Ishikawa (cell line): ENCODE measurements at regions not wholly inside any gene's neighbourhood (a gene's known extent, or its start where the extent isn't known, plus 50 kb on each side); places are given as distances from the start of the nearest gene placed in this dataset.

Experiments used
- CEBPB ChIP-seq: IDR thresholded peaks from 2 replicates; pipeline ENCODE4 v1.6.1; 2012
- CREB1 ChIP-seq: IDR thresholded peaks from 2 replicates; pipeline ENCODE4 v1.6.1; 2012; ENCODE audit warnings: low read depth
- EGR1 ChIP-seq: IDR thresholded peaks from 2 replicates; pipeline ENCODE4 v1.6.1; 2012
- EP300 ChIP-seq: IDR thresholded peaks from 2 replicates; pipeline ENCODE4 v1.6.1; 2012; ENCODE audit warnings: borderline replicate concordance
- FOXM1 ChIP-seq: IDR thresholded peaks from 2 replicates; pipeline ENCODE4 v1.6.1; 2012; ENCODE audit warnings: low read depth, borderline replicate concordance
- NFIC ChIP-seq: IDR thresholded peaks from 2 replicates; pipeline ENCODE4 v1.6.1; 2012
- RAD21 ChIP-seq: IDR thresholded peaks from 2 replicates; pipeline ENCODE4 v1.6.1; 2012; ENCODE audit warnings: low read depth
- TAF1 ChIP-seq: IDR thresholded peaks from 2 replicates; pipeline ENCODE4 v1.6.1; 2012; ENCODE audit warnings: low read depth, mild to moderate bottlenecking
- TCF12 ChIP-seq: IDR thresholded peaks from 2 replicates; pipeline ENCODE4 v1.6.1; 2012; ENCODE audit warnings: low read depth
- TEAD4 ChIP-seq: IDR thresholded peaks from 2 replicates; pipeline ENCODE4 v1.6.1; 2012
- YY1 ChIP-seq: IDR thresholded peaks from 2 replicates; pipeline ENCODE4 v1.6.1; 2012; ENCODE audit warnings: low read depth
- ZBTB7A ChIP-seq: IDR thresholded peaks from 2 replicates; pipeline ENCODE4 v1.6.1; 2012; ENCODE audit warnings: low read depth
- TF ChIP-seq, protein P1 (sequence below): IDR thresholded peaks from 2 replicates; pipeline ENCODE4 v1.6.1; 2012
- TF ChIP-seq, protein P2 (sequence below): IDR thresholded peaks from 2 replicates; pipeline ENCODE4 v1.6.1; 2012; ENCODE audit warnings: low read depth, mild to moderate bottlenecking
- TF ChIP-seq, protein P3 (sequence below): IDR thresholded peaks from 2 replicates; pipeline ENCODE4 v1.6.1; 2012

DNA sequence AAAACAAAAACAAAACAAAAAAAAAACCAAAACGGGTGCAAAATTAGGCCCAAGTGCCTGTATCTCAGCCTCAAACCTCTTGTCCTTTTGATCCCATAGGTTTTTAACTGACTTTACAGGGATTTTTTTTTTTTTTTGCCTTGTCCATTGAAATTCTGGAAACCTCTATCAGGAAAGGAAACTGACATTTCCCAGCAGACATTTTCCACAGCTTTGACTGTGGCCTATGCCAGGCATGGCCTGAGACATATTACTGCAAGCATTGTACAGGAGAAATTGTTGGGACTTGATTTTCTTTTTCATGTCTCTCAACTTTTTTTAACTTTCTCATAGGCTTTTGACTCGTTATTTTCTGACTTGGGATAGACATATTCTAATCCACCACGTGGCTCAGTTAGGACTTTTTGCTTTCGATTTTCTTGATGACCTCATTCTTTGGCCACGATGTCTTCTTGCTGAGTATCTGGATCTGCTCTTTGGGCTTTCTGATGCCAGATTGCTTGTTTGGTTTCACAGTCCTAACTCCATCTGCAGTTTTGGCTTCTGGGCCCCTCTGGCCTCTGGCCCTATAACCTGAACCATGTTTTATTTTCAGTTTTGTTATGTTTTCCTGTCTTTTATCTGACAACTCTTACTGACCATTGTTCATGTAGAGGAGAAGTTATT is 336.1 kb upstream of the C11orf87 start:
- no peak for TF ChIP-seq FOXM1
- no peak for TF ChIP-seq TCF12
- TF ChIP-seq, protein P1, sequence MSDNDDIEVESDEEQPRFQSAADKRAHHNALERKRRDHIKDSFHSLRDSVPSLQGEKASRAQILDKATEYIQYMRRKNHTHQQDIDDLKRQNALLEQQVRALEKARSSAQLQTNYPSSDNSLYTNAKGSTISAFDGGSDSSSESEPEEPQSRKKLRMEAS, result no peak
- TF ChIP-seq TAF1, result no peak
- no peak for TF ChIP-seq EP300
- no peak for TF ChIP-seq EGR1
- TF ChIP-seq, protein P2, sequence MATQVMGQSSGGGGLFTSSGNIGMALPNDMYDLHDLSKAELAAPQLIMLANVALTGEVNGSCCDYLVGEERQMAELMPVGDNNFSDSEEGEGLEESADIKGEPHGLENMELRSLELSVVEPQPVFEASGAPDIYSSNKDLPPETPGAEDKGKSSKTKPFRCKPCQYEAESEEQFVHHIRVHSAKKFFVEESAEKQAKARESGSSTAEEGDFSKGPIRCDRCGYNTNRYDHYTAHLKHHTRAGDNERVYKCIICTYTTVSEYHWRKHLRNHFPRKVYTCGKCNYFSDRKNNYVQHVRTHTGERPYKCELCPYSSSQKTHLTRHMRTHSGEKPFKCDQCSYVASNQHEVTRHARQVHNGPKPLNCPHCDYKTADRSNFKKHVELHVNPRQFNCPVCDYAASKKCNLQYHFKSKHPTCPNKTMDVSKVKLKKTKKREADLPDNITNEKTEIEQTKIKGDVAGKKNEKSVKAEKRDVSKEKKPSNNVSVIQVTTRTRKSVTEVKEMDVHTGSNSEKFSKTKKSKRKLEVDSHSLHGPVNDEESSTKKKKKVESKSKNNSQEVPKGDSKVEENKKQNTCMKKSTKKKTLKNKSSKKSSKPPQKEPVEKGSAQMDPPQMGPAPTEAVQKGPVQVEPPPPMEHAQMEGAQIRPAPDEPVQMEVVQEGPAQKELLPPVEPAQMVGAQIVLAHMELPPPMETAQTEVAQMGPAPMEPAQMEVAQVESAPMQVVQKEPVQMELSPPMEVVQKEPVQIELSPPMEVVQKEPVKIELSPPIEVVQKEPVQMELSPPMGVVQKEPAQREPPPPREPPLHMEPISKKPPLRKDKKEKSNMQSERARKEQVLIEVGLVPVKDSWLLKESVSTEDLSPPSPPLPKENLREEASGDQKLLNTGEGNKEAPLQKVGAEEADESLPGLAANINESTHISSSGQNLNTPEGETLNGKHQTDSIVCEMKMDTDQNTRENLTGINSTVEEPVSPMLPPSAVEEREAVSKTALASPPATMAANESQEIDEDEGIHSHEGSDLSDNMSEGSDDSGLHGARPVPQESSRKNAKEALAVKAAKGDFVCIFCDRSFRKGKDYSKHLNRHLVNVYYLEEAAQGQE, result no peak
- TF ChIP-seq RAD21, result no peak
- TF ChIP-seq, protein P3, sequence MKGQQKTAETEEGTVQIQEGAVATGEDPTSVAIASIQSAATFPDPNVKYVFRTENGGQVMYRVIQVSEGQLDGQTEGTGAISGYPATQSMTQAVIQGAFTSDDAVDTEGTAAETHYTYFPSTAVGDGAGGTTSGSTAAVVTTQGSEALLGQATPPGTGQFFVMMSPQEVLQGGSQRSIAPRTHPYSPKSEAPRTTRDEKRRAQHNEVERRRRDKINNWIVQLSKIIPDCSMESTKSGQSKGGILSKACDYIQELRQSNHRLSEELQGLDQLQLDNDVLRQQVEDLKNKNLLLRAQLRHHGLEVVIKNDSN, result no peak
- no peak for TF ChIP-seq TEAD4
- TF ChIP-seq CEBPB, result no peak
- no peak for TF ChIP-seq ZBTB7A
- no peak for TF ChIP-seq NFIC
- no peak for TF ChIP-seq CREB1
- TF ChIP-seq YY1, result no peak

DNA sequence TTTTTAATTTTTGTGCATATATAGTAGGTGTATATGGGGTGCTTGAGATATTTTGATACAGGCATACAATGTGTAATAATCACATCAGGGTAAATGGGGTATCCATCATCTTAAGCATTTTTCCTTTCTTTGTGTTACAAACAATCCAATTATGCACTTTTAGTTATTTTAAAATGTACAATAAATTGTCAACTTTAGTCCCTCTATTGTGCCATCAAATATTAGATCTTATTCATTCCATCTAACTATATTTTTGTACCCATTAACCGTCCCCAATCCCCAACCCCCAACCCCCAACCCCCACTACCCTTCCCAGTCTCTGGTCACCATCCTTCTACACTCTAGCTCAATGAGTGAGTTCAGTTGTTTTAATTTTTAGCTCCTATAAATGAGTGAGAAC is 335.1 kb upstream of the C11orf87 start:
- TF ChIP-seq TEAD4 (no peak), FOXM1 (no peak), YY1 (no peak), CREB1 (no peak), EP300 (no peak), TAF1 (no peak), ZBTB7A (no peak), CEBPB (no peak), NFIC (no peak), EGR1 (no peak), TCF12 (no peak), RAD21 (no peak)
- TF ChIP-seq, protein P3, result no peak
- TF ChIP-seq, protein P1, result no peak
- TF ChIP-seq, protein P2, result no peak

DNA sequence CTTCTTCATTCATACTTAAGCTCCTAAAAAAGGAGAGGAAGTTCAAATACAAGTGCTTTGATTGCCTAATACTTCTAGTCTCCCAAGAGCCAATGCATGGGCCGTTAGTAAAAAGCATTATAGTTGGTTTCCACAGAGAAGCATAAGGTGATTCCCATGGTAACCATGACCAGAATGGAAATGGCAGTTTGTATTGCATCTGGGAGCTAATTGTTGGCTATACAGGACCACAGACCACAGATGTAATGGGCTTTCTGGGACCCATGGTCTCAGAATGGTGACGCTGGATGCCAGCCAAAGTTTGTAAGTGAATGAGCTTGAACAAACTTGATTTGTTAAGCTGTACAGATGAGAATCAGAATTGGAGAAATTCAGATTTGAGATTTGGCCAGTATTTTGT is 333.9 kb upstream of the C11orf87 start:
- TF ChIP-seq, protein P2, result no peak
- TF ChIP-seq TCF12 (no peak), CEBPB (no peak)
- TF ChIP-seq, protein P1, result no peak
- TF ChIP-seq, protein P3, result no peak

DNA sequence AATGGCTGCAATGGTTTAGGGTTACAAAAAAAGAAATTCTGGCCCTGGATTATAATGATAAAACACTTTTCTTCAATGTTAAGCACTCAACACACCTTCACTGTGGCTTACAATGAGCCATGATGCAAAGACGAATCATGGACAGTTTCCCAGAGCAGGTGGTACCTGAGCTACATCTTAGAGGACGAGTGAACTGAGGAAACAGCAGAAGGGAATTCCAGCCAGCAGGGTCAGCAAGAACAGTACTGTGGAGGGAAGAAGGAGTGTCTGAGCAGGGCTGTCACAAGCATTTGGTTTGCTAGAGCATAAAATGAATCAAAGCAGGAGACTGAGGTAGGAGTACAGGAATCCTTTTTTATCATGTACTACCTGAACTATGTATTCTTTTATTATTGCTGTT is 332.8 kb upstream of the C11orf87 start:
- TF ChIP-seq ZBTB7A, result no peak
- TF ChIP-seq FOXM1, result no peak
- TF ChIP-seq EGR1, result no peak
- no peak for TF ChIP-seq TAF1
- no peak for TF ChIP-seq RAD21
- no peak for TF ChIP-seq YY1
- TF ChIP-seq NFIC, result no peak
- TF ChIP-seq, protein P2, result no peak
- TF ChIP-seq CEBPB, result no peak
- no peak for TF ChIP-seq EP300
- TF ChIP-seq, protein P3, result no peak
- TF ChIP-seq, protein P1, result no peak
- TF ChIP-seq CREB1, result no peak
- TF ChIP-seq TCF12, result no peak
